ENCODE measurements at regions not wholly inside any gene's neighbourhood (a gene's known extent, or its start where the extent isn't known, plus 50 kb on each side); places are given as distances from the start of the nearest gene placed in this dataset.

DNA sequence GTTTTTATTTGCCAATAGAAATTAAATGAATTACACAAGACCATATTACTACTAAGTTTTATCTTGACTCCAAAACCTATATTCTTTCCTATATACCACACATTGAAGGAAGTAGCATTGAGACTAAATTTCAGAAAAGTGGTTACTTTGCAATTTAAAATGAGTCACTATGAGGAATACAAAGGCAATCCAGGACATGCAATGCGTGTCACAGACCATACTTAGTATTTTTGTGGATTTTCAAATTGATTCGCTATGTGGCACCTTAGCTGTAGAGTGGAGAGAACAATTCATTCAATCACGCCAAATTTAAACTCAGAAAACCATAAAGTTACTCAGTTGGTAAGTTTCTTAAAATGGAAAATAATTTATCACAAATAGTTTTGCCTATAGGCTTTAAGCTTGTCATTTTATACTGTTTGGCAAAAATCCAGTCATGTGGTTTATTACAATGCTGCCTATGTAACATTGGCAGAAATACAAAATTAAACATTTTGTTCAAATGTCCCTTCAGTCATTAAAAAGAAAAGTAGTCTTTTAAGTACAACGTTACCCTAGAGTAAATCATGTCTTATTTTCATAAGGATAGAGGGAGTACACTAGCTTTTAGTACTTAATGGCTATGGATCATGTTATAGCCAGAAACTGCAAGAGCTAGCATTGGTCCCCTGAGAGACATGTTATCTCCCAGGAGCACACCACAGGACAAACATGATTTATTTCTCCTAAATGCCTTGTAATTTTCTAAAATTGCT, 222.8 kb upstream of the CDH7 start:
- DNase-seq (no peak), ATAC-seq (no peak)
- H3K4me3 ChIP-seq: no peak overlapping the region
- WGBS, 2 donors: 62 to 63% methylated on average over 4 of the region's 4 CpGs
- no peak for TF ChIP-seq POLR2A (IDR thresholded peaks at IDR 0.05)
- TF ChIP-seq, protein P1, sequence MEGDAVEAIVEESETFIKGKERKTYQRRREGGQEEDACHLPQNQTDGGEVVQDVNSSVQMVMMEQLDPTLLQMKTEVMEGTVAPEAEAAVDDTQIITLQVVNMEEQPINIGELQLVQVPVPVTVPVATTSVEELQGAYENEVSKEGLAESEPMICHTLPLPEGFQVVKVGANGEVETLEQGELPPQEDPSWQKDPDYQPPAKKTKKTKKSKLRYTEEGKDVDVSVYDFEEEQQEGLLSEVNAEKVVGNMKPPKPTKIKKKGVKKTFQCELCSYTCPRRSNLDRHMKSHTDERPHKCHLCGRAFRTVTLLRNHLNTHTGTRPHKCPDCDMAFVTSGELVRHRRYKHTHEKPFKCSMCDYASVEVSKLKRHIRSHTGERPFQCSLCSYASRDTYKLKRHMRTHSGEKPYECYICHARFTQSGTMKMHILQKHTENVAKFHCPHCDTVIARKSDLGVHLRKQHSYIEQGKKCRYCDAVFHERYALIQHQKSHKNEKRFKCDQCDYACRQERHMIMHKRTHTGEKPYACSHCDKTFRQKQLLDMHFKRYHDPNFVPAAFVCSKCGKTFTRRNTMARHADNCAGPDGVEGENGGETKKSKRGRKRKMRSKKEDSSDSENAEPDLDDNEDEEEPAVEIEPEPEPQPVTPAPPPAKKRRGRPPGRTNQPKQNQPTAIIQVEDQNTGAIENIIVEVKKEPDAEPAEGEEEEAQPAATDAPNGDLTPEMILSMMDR (IDR thresholded peaks at IDR 0.05): no peak
- H3K9me3 ChIP-seq: no peaks in the 10 kb centered on the region
- H3K27ac ChIP-seq: no peak overlapping the region
- no peaks in the 10 kb centered on the region for H3K4me1 ChIP-seq
- no peaks in the 10 kb centered on the region for H3K27me3 ChIP-seq
- H3K36me3 ChIP-seq (replicated peaks in 1 of 2; ENCODE audit: insufficient read depth in 1 of 2, low read depth in 2 of 2): no peaks in the 10 kb centered on the region
- intact Hi-C loops (cut with DNase I): no loop called here

DNA sequence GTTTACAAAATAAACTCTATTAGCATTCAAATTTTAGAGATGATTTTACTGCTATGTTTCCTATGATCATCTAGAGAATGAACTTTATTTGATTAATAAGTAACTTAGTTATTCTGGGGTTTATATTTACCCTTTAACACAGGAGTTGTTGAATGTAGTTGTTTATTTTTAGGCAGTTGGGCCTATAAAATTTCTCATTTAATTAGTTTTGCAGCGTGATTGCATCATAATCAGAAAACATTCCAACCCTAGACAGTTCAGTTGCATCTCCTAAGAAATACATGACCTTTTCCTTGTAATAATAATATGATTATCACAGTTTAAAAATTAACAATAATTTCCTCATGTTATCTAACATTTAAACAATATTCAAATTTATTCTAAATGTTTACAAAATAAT, 224.7 kb upstream of the CDH7 start:
- DNase-seq (no peak), ATAC-seq (no peak)
- no peaks in the 10 kb centered on the region for H3K9me3 ChIP-seq
- H3K27me3 ChIP-seq: no peaks in the 10 kb centered on the region
- no peak for TF ChIP-seq POLR2A (IDR thresholded peaks at IDR 0.05)
- TF ChIP-seq, protein P1 (IDR thresholded peaks at IDR 0.05): no peak
- H3K36me3 ChIP-seq (replicated peaks in 1 of 2; ENCODE audit: insufficient read depth in 1 of 2, low read depth in 2 of 2): no peaks in the 10 kb centered on the region
- H3K4me3 ChIP-seq: no peak overlapping the region
- no peaks in the 10 kb centered on the region for H3K4me1 ChIP-seq
- 58 to 61% methylated on average over 1 of the region's 1 CpG for WGBS, 2 donors
- intact Hi-C loops (cut with DNase I): no loop called here
- no peak overlapping the region for H3K27ac ChIP-seq

DNA sequence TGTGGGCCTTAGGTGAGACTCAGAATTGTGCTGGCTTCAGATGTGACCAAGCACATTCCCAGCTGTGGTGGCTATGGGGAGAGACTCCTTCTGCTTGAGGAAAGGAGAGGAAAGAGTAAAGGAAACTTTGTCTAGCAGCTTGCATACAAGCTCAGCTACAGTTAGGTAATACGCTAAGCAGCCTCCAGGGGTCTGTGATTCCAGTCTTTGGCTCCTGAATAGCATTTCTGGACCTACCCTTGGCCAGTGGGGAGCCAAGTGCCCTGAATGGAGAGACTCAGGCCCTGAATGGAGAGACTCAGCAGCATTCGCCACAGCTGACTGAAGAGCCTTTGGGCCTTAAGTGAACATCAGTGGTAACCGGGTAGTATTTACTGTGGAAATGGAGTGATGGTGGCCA, 227.4 kb upstream of the CDH7 start:
- no peak overlapping the region for H3K4me3 ChIP-seq
- TF ChIP-seq, protein P1 (IDR thresholded peaks at IDR 0.05): no peak
- no peak for TF ChIP-seq POLR2A (IDR thresholded peaks at IDR 0.05)
- no peak overlapping the region for H3K27ac ChIP-seq
- no peaks in the 10 kb centered on the region for H3K9me3 ChIP-seq
- no peaks in the 10 kb centered on the region for H3K4me1 ChIP-seq
- H3K36me3 ChIP-seq (replicated peaks in 1 of 2; ENCODE audit: insufficient read depth in 1 of 2, low read depth in 2 of 2): no peaks in the 10 kb centered on the region
- H3K27me3 ChIP-seq: no peaks in the 10 kb centered on the region
- DNase-seq (no peak), ATAC-seq (no peak)
- WGBS, 2 donors: 70 to 78% methylated on average over 3 of the region's 3 CpGs
- intact Hi-C loops (cut with DNase I): no loop called here

DNA sequence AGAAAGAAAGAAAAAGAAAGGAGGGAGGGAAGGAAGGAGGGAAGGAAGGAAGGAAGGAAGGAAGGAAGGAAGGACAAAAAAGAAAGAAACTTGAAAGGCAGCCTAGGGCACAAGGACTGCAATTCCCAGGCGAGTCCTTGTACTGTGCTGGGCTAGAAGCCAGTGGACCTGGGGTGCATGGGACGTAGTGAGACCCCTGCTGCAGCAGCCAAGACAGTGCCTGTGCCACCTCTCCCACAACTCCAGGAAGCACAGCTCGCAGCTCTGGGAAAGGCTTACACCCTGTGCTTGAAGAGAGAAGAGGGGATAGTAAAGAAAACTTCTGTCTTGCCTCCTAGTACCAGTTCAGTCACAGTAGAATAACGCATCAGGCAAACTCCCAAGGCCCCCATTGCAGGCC, 227.9 kb upstream of the CDH7 start:
- Histone ChIP-seq H3K36me3 (replicated peaks in 1 of 2; ENCODE audit: insufficient read depth in 1 of 2, low read depth in 2 of 2) (no peaks in the 10 kb centered on the region), H3K9me3 (no peaks in the 10 kb centered on the region), H3K4me1 (no peaks in the 10 kb centered on the region), H3K27me3 (no peaks in the 10 kb centered on the region), H3K27ac (no peak overlapping the region), H3K4me3 (no peak overlapping the region)
- intact Hi-C loops (cut with DNase I): no loop called here
- no peak for ATAC-seq
- TF ChIP-seq POLR2A (IDR thresholded peaks at IDR 0.05): no peak
- TF ChIP-seq, protein P1 (IDR thresholded peaks at IDR 0.05): no peak
- no peak for DNase-seq
- 55 to 79% methylated on average over 3 to 4 of the region's 4 CpGs for WGBS, 2 donors

DNA sequence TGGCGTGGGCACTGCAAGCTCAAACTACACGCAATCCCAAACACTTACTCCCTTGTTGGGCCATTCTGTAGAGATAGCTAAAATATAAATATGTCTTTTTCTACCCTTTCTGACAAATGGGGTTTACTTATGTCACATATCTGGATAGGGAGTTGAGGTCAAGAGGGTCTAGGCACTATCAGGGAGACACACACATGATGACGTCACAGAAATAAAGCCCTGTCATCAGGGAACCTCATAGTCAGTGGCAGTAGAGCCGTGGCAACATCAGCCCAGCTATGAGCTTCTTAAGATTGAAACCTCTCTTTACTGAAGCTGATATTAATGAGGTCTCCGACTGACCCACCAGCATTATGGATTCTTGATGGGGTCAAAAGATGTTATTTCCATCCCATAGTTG, 234.6 kb upstream of the CDH7 start:
- TF ChIP-seq, protein P1 (IDR thresholded peaks at IDR 0.05): no peak
- TF ChIP-seq POLR2A (IDR thresholded peaks at IDR 0.05): no peak

More for the DNA sequence above, 234.6 kb upstream of the CDH7 start:
- no peak for DNase-seq
- Histone ChIP-seq H3K4me1 (no peaks in the 10 kb centered on the region), H3K27ac (no peak overlapping the region), H3K36me3 (replicated peaks in 1 of 2; ENCODE audit: insufficient read depth in 1 of 2, low read depth in 2 of 2) (no peaks in the 10 kb centered on the region), H3K9me3 (peaks cover 0 to 3% (median 0%) of the 10 kb centered on the region in 3 donors), H3K4me3 (no peak overlapping the region), H3K27me3 (no peaks in the 10 kb centered on the region)
- intact Hi-C loops (cut with DNase I): no loop called here
- WGBS, 2 donors: 52 to 64% methylated on average over 5 of the region's 5 CpGs
- no peak for ATAC-seq

All from body of pancreas (tissue), 4 donors.